HG02852 (cell line): ENCODE measurements at regions not wholly inside any gene's neighbourhood (a gene's known extent, or its start where the extent isn't known, plus 50 kb on each side); places are given as distances from the start of the nearest gene placed in this dataset.

Experiments
- ATAC-seq: cut with Tn5 transposase; IDR thresholded peaks from one replicate; pipeline ENCODE4 v1.9.1; 2021; ENCODE audit warnings: mild to moderate bottlenecking, moderate library complexity; ENCODE audit not compliant: unreplicated experiment

- no peak for ATAC-seq
Observed at GRCh38 chr7:25391961-25392587, 163.8 kb upstream of the NPVF start.

DNA sequence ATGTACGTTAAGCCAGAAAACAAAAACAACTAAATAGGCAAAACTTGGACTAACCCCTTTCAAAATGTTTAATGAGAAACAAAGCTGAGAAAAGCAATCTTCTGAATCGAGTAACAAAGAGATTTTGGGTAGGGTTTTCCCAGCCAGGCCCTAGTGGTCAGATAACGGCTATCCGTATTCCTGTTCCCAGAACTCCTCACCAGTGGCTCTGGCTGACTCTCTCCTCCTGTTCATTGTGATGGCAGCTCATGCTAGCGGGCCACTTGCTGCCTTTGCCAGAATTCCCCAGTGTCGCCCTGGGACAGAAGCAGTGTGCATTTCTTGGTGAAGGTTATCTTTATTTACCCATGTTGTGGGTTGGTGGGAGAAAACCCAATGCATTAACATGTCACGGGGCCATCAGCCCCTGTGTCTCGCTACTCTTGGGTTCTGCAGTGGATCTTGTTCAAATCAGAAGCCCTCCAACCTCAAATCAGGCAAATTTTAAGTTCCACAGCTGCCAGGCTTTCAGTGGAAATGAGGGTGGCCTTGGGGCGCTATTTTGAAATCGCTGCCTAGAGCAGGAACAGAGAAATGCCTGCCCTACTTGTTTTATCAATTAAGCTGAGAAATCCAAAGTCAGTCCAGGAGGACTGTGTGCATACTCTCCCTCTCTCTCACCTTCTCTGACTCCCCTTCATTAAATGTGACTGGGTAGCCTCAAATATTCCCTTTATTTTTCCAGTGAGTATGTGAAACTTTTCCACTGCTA, 164.5 kb upstream of the NPVF start:
- ATAC-seq: no peak

DNA sequence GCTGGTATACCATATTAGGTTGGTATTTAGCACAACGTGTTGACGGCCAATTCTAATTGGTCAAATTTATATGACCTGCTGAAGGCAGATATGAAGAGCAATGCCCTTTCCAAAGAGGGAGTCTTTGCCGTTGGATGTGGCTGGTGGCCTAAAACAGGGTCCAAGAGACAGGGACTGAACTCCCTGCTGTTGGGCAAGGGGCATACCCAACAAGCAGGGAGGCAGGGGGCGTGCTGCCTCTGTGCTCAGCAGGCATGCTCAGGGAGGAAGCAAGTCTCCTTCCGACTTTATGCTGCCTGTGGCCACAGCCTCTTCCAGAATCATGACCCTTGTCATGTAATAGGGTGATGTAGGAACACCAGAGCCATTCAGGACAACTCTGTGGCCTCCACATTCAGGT, 167.7 kb upstream of the NPVF start:
- no peak for ATAC-seq

- no peak for ATAC-seq
Observed at GRCh38 chr7:25396668-25397067, 168.4 kb upstream of the NPVF start.

DNA sequence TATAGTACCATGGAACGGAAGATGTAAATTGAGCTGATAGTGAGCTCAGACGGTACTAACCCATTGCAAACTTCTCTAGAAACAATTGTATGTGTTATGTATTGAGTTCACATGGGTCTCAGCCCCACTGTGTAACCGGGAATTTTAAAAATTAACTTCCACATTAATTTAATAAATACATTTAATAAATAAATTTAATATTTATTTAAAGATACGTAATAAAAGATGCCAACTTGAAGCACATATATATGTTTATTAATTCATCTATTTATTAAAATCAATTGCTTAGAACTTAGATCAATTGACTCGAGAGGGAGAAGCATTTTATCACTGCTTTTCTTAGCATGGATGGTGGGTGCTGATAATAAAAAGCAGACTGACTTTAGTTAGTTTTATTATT, 170.1 kb upstream of the NPVF start:
- ATAC-seq: no peak

- ATAC-seq: no peak
Observed at GRCh38 chr7:25399000-25399750, 170.9 kb upstream of the NPVF start.

DNA sequence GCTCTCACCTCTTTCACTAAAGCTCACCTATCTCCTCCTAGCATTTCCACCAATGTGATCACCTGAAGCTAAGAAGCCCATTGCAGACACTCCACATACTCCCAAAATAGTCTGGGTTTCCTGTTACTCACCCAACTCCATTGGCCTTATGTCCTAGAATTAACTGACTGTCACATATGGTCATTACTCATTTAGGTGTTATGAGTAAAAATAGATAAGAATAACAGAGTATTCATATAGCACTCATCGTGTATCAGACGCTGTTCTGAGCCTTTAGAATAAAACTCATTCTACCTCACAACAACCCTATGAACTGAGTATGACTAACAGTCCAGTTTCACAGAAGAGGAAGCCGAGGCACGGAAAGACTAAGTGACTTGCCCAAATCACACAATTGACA, 174.2 kb upstream of the NPVF start:
- no peak for ATAC-seq

DNA sequence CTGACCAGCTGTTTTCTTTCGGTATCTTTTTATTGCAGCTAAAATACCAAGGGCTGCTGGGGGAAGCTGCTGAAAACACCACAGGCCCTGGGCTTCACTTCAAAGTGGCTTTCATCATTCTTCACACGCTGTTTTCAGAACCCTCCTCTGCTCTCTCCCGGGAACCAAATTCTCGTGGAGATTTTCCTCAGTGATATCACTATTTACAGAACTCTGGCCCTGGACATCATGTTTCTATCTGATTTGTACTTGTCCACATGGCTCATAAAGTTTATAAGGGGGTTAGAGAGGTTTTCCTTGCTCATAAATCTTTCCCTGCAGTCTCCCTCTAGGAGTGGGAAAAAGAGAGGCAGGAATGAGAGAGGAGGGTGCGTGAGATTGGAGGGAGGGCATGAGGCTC, 177.4 kb upstream of the NPVF start:
- no peak for ATAC-seq

DNA sequence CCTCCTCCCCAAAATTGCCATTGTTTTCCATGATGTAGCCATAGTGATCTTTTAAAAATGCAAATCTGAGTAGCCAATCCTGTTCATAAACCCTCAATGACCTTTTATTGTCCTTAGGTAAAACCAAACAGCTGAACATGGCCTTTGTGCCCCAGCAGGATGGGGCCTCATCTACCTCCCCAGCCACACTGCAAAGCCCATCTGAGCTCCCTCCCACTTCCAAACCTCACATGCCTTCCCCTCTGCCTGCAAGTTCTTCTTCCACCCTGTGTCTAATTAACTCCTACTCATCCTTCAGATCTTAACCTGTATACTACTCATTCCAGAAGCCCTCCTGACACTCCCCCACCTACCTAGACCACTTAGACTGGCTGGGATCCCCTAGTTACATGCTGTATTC, 178.8 kb upstream of the NPVF start:
- no peak for ATAC-seq

- no peak for ATAC-seq
Observed at GRCh38 chr7:25408012-25408687, 179.9 kb upstream of the NPVF start.

- no peak for ATAC-seq
Observed at GRCh38 chr7:25408876-25409275, 180.6 kb upstream of the NPVF start.

DNA sequence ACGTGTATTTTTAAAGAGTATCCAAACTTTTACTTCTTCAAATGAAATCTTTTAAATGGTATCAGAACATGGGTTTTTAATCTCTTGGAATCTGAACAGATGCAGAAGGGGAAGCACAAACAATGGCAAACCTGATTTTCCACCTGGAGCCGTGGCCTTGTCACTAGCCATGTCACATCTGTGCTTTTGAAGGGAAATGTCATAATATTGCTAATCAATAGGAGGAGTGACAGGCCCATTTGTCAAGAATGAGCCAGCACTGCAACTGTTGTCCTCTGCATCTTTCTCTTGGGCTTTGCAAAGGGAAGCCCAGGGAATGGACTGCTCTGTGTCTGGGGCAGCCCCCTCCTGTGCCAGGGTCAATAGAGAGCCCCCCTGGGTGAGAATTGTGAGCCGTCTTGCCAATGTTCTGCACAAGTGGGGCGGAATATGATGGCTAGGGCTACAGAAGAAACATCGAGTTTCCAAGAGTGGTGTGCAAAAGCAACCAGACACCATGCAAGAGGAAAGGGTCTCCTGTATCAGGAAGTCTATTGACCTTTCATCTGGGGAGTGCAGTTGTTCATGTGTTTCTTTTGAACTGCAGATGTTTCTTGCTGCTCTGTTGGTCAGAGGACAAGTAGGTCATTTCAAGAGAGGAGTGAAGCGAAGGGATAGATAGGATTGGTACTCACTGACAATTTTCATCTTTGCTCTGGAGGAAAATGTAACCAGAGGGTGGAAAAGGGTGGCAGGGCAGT, 181.8 kb upstream of the NPVF start:
- ATAC-seq: no peak

DNA sequence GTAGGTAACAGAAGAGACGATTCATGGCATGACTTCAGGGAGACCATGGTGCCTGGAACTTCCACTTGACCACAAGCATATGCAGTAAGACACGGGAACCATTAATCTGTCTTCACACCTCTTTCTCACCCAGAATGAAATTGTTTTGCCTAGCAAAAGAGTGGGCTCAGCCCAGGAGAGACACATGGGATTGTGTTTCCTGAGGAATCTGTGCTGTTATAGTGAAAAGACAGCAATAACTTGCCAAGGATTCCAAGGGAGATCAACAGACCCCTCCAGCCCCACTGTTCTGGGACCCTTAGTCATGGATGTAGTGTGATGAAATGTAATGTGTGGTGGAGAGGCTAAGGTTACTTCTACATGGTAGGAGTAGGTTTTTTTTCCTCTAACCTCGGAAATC, 192.5 kb upstream of the NPVF start:
- ATAC-seq: no peak

DNA sequence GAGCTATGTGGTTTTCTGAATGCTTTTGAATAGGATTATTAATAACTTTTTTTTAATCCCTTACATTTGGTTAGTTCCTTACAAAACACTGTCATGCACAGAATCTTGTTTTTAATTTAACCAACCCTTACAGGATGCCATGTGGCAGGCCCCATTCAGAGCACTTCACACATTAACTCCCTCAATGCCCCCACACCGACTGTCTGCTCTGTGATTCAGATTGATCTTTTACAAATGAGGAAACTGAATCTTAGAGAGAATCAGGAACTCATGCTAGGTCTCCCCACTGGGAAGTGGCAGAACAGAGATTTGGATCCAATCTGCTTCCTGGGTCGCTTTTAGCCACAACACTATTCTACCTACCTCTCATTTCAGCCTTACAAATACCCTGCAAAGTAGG, 195.8 kb upstream of the NPVF start:
- ATAC-seq: no peak

GRCh38 chr7:25424855-25425254, 196.6 kb upstream of the NPVF start:
- ATAC-seq: no peak

DNA sequence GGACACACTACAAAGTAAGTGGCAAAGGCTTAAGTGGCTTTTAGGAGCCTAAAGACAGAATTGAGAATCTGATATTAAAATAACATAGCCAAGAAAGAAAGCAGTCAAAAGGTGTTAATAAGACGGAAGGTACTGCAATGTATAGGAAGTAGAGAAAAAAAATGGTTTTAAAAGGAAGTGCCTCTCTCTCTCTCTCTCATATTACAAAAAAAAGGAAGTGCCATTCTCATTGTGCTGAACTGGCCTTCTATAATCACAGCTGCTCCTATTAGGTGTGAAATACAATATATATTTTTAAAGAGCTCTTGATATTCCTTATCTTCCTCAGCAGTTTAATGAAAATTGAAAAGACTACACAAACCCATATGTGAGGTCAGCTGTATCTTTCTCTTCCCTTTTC, 199.4 kb upstream of the NPVF start:
- no peak for ATAC-seq

DNA sequence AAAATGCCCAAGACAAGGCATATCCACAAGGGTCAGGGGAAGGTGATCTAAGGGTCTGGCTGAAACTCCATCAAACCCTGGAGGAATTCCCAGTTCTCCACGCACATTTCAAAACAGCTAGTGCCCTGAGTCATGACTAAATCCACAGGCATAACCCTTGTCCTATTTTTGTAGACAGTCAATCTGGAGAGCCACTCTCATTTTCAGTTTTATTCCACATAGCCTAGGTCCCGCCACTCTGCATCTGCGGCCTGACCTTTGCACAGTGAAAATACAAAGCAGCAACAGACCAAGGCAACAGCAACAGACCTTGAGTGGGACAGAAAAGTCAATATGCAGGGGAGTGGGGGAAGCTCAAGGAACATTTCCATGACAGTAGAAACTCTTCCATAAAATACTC, 201.4 kb upstream of the NPVF start:
- no peak for ATAC-seq

DNA sequence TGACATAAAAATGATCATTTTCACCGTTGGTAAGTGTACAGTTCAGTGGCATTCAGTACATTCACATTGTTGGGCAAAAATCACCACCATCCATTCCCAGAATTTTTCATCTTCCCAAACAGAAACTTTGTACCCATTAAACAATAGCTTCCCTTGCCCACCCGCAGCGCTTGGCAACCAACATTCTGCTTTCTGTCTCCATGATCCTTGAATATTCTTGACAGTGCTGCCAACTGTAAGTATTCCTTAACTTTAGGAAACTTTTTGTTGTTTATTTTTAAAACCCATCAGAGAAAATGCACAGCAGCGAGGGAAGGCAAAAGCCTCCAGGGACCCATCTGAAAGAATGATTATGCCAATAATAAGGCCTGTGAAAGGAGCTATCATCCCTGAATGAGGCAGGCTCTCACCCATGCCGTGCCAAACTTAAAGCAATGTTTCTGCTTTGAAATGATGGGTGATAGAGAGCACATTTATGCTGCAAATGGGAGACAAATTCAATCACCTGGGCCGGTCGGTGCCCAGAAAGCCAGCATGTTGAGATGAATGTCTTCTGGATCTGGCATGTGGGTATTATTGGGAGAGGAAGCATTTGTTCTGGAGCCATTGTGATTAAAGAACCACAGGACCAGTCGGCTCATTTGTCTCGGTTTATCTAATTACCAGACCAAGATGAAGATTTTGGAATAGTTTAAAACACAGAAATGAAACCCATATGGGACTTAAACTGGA, 202.1 kb upstream of the NPVF start:
- no peak for ATAC-seq

- ATAC-seq: no peak
Observed at GRCh38 chr7:25431956-25432450, 203.7 kb upstream of the NPVF start.

DNA sequence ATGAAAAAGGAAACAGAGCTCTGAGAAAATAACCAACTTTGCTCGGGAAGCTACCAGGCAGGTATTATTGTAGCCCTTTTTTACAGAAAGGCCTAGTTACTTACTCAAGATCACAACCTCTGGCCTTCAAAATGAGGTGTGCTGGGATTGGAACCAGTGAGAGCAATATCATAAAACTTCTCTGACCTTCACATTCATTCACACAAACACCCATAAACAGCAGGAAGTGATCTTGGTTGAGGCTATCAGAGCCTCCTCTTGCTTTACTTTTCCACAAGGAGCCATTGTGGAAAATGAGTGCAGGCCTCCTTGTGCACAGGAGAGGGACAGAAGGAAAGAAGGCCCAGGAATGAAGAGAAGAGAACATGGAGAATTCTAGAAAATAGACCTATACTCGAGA, 204.5 kb upstream of the NPVF start:
- ATAC-seq: no peak
